ENCODE measurements at regions not wholly inside any gene's neighbourhood (a gene's known extent, or its start where the extent isn't known, plus 50 kb on each side); places are given as distances from the start of the nearest gene placed in this dataset.

- no peak for TF ChIP-seq CTCF (IDR thresholded peaks at IDR 0.05; ENCODE audit: low read length, missing control alignments)
- DNase-seq (ENCODE audit: low read depth), result no peak
Measured at GRCh38 chr2:217667035-217667434, 335.8 kb downstream of the TNS1 start.

GRCh38 chr2:217666338-217666737, 336.5 kb downstream of the TNS1 start:
- DNase-seq (ENCODE audit: low read depth), result no peak
- no peak overlapping the region for H3K4me3 ChIP-seq (replicated peaks; ENCODE audit: low read depth, low read length)
- TF ChIP-seq CTCF (IDR thresholded peaks at IDR 0.05; ENCODE audit: low read length, missing control alignments), result no peak

More at GRCh38 chr2:217667035-217667434, 335.8 kb downstream of the TNS1 start:
- no peak overlapping the region for H3K4me3 ChIP-seq (replicated peaks; ENCODE audit: low read depth, low read length)

- DNase-seq (ENCODE audit: low read depth), result no peak
- no peak for TF ChIP-seq CTCF (IDR thresholded peaks at IDR 0.05; ENCODE audit: low read length, missing control alignments)
- no peak overlapping the region for H3K4me3 ChIP-seq (replicated peaks; ENCODE audit: low read depth, low read length)
Measured at GRCh38 chr2:217664761-217665160, 338.0 kb downstream of the TNS1 start.

- TF ChIP-seq CTCF (IDR thresholded peaks at IDR 0.05; ENCODE audit: low read length, missing control alignments), result no peak
- no peak for DNase-seq (ENCODE audit: low read depth)
- H3K4me3 ChIP-seq (replicated peaks; ENCODE audit: low read depth, low read length), result no peak overlapping the region
Measured at GRCh38 chr2:217662984-217663602, 339.7 kb downstream of the TNS1 start.

- no peak overlapping the region for H3K4me3 ChIP-seq (replicated peaks; ENCODE audit: low read depth, low read length)
- TF ChIP-seq CTCF (IDR thresholded peaks at IDR 0.05; ENCODE audit: low read length, missing control alignments), result no peak
- DNase-seq (ENCODE audit: low read depth), result no peak
Measured at GRCh38 chr2:217661378-217661777, 341.4 kb downstream of the TNS1 start.

GRCh38 chr2:217660423-217660822, 342.4 kb downstream of the TNS1 start:
- H3K4me3 ChIP-seq (replicated peaks; ENCODE audit: low read depth, low read length), result no peak overlapping the region
- TF ChIP-seq CTCF (IDR thresholded peaks at IDR 0.05; ENCODE audit: low read length, missing control alignments), result no peak
- DNase-seq (ENCODE audit: low read depth), result no peak

GRCh38 chr2:217658806-217659205, 344.0 kb downstream of the TNS1 start:
- DNase-seq (ENCODE audit: low read depth), result no peak
- TF ChIP-seq CTCF (IDR thresholded peaks at IDR 0.05; ENCODE audit: low read length, missing control alignments), result no peak
- H3K4me3 ChIP-seq (replicated peaks; ENCODE audit: low read depth, low read length), result no peak overlapping the region

Measured in fibroblast of pulmonary artery (primary cell).